ENCODE measurements at regions not wholly inside any gene's neighbourhood (a gene's known extent, or its start where the extent isn't known, plus 50 kb on each side); places are given as distances from the start of the nearest gene placed in this dataset.

DNA sequence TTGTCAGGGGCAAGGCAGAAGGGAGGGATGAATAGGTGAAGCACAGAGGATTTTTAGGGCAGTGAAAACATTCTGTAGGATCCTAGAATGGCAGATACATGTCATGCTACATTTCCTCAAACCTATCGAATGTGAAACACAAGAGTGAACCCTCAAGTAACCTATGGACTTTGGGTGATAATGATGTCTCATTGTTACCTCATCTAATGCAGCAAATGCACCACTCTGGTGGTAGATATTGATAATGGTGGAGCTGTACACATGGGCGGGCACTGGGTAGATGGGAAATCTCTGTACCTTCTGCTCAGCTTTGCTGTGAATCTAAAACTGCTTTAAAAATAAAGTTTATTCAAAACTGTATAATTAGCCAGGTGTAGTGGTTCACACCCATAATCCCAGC lies 95.2 kb upstream of the NCK2 start:
- no peak for DNase-seq

DNA sequence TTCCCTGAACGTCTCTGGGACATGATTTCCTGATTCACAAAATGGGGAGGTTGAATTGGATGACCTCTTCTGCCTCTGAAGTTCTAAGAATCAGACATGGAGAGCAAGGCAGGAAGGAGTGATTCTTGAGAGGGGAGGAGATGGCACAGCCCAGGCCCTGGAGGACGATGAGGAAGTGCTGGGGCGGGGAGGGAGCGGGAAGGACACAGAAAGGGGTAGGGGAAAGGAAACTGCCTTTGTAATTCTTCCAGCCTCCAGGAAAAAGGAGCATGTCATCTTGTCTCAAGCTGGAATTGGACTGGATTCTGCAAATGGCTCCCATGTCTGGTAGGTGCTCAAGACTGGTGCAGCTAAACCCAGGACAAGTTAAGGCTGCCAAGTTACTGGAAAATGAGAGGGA lies 97.0 kb upstream of the NCK2 start:
- DNase-seq: no peak

DNA sequence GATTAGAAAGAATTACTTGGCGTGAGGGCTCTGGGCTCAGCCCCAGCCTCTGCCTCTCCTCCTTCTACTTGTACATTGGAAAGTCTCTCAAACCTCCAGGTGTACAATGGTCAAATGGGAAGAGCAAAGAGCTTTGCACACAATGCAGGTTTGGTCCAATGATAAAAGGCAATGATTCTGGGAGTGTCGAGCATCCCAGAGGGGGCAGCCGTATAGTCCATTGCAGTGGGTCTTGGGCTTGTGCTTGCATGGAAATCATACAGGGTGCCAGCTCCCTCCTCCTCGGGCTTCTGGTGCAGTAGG lies 98.0 kb upstream of the NCK2 start:
- no peak for DNase-seq

DNA sequence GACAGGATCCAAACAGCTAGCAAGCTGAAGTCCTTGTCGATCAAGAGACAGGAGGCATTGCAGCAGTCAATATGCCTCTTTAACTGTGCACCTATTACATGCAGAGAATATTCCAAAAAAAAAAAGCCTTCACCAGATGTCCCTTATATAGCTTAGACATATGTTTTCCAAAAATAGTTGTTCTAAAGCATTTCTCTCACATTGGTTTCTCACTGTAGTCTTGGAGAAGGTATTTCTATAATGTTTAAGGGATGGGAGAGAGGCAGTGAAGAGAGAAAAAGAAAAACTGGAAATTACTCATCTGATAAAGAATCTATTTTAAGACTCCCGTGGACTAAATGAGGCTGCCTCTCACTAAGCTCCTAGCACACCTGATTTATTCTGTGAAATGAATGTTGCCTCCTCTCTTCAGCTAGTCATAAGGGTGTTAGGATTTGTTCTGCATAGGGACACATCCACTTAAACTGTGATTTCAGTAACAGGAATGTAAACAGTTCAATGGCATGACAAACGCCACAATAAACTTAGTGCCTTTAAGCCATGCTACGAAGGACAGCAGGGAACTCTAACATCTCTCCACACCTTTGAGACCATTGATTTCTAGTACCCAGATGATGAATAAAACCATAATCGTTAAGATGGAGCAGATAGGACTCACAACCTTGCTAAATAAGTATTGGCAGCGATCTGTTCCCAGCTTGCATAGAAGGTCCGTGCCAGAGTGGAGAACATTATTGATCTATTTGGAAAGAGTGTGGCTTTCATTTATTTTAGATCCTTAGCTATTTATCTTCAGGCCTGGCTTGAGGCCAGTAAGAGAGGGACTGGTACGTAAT lies 98.6 kb upstream of the NCK2 start:
- no peak for DNase-seq

DNA sequence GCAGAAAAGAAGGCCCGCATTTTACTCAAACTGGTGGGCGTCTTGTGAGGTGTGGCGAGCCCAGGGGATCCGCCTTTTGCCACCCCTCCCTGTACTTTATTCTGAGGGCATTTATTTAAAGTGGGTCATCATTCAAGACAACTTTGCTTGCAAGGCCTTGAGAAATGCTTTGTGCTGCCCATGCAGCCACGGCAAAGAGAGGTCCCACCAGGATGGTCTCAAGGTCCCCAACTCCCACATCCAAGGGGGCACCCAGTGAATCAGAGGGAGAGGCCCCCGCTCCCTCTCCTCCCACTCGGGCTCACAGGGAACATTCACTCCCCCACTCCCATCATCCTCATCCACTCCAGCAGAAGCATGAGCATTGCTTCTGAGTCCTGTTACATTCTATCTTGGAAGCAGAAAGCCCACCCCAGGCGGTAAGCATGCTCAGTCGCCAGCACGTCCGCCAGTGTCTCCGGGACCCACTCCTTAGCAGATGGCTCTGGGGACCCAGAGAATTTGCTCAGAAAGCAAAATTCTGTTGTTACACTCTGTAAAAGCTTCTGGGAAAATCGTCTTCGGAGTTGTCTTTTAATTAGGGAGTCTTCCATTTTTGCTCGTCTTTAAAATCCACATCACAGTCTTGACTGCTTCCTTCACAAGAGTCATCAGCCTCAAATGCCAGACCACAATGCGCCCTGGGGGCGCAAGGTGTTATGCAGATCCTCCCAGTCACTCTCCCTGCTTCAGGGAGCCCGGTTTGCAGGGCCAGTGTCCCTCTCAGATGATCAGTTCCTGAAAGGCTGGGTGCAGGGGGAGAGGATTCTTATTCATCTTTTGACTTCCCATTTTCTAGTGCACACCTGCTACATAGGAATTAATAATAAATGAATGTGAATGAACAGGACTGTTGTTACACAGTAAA lies 99.4 kb upstream of the NCK2 start:
- no peak for DNase-seq

DNA sequence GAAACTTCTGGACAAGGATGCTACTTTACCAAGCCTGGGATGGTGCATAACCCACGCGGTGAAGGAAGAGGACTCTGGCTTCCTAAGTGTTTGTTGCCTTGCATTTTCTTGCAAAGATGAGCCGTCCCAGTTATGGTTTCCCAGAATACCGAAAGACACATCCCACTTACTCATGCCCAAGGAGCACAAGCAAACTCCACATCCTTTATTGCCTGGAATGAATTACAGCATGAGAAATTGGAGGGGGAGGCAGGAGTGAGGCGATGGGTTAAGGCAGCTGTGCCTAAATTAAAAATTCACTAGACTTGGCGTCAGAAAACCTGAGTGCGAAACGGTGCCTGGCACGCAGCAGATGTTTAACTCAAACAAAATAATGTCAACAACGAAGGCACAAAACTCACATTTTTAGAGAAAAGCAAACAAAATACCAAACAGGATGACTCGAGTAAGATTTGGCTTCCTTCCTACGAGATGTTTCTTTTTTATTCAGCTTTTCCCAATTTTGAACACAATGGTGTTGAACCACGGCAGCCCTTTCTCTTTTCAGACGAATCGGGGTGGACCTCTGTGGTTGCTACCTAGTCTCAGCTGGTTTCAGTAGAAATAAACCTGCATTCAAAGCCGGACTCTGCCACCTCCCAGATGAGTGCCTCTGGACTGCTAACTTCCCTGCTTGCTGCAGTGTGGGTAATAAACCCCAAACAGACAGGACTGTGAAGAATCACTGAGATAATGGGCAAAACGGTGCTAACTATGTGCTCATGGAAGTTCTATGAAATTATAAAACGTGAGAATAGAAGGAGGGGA lies 100.3 kb upstream of the NCK2 start:
- DNase-seq: no peak

DNA sequence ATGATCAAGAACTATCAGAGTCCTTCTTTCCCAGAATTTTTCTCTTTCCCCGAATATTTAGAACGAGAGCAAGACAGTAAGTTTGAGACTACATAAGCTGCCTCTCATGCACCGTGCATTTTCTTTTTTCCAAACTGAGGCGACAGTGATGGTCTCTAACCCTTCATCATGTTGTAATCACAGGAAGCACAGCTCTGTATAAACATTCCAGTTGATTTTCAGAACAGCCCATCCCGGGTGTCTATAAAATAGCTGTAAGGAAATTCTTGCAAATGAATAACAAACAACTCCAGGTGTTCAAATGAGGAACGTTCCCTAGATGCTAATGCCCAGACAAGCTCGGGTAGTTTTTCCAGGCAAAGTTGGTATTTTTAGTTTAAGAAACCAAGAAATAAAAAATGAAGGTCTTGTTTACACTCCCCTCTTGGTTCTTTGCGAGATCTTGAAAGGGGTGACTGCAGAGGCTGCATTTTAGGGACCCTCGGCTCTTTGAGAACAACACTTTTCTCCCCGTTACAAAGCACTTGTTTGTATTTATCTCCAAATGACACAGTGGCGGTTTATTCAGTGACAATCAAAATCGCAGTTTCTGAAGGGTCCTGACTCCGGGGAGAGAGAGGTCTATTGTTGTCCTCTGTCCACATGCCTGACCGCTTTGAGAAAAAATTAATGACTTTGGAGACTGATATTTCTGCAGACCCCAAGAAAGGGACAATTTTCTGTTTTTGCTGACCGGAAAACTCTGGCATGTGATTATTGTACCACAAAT lies 101.1 kb upstream of the NCK2 start:
- DNase-seq: no peak

DNA sequence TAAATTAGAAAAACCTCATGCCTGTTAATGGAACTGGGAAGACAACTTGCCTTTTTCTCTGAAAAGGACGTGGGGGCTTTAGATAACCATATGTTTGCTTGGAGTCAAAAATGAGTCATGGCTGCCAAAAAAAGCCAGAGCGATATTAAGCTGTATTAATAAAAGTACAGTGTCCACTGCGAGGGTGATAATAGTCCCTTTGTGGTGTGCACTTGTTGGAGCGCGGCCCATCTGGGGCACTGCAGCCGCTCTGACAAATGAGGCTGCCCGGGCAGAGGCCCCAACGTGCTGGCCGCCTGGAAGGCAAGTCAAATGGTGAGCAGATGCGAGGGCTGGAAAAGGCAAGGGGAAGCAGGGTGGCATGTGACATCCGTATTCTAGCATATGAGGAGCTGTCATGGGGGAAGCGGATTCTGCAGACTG lies 103.3 kb upstream of the NCK2 start:
- no peak for DNase-seq

DNA sequence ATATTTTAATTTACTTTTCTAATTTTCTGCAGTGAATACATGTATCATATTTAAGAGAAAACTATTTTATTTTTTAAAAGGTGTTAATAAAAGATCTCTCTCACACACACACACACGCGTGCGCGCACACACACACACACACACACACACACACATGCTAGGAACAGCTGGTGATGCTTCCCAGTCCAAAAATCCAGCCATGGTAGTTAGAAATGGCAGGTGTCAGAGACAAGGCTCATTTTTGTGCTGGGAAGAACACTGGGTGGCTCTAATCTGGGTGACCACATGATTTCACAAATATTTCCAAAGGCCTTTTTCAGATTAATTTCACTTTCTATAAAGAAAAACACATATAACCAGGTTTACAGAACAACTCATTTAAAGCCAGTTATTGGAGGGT lies 104.5 kb upstream of the NCK2 start:
- no peak for DNase-seq

DNA sequence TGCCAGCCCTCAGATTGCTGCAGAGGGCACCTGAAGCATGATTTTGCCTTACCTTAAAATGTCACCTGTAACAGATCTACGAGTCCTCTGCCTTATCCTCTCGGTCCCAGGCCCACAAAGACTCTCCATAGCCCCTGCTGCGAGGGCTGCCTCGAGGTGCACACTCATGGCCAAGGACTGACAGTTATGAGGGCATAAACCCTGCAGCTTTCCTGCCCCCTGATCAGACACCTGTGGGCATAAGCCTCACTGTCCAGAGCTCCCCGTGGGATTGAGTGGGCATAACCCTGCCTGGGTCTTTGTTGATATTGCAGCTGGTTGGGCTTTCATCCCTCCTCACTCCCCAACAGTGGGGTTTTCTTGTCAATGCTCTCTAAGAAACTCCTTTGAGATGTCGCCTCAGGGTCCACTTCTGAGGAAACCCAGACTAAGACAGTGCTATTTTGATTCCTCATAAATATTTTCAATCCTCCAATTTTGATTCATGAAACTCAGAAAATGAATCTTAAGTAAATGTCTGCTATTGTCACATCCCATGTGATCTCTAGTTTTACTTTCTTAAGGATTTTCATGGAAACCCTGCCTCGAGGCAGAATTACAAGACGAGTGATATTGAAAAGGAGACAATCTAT lies 108.5 kb upstream of the NCK2 start:
- DNase-seq: no peak

DNA sequence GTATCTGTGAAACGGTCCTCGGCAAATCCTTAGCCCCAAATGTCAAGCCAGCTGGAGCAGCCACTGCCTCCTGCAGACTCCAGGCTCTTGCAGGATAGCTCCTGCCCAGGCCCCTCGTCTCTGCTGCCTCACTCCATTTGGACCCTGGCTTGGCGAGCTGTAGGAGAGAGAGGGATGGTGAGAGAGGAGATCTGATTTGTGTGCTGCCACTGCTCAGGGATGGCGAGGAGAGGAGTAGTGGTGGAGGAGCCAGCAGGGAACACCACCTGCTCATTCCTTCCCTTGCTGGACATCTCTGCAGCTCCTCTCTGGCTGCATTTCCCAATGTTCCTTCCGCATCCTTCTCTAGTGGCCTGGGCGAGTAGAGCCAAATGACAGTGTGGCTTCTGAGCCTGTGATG lies 109.1 kb upstream of the NCK2 start:
- DNase-seq: no peak

DNA sequence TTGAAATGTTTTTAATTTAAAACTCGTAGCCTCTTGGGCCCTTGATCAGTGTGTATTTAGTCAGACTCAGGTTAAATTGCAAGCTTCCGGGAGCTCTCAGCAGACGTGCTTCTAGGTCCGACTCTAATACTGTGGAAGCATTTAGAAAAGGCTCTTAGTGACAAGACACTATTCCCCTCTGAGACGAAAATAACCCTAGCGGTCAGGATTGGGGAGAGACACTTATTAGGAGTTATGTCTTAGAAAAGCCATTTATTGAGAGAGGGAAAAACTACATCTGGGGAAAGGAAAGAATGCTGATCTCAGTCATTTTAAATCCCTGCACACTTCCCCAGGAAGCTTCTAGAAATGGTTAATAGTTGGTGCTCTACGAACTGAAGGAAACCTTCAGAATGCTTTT lies 110.5 kb upstream of the NCK2 start:
- no peak for DNase-seq

DNA sequence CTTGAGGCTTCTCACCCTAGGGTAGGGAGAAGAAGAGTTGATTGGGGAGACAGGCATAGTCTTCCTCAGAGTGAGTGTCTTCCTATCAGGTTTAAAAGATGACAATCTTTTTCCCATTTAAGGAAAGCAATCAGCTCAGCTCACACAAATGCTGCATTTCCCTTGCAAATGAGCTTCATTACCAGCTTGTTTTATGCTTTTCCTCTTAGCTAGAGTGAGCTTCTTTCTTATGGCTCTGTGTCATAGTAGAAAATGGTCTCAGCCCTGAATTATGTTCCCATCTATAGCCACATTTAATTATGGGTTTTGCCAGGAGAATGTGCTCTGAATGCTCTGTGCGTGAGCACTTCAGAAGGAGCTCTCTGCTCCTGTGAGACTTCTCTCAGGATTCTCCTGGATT lies 112.8 kb upstream of the NCK2 start:
- no peak for DNase-seq

DNA sequence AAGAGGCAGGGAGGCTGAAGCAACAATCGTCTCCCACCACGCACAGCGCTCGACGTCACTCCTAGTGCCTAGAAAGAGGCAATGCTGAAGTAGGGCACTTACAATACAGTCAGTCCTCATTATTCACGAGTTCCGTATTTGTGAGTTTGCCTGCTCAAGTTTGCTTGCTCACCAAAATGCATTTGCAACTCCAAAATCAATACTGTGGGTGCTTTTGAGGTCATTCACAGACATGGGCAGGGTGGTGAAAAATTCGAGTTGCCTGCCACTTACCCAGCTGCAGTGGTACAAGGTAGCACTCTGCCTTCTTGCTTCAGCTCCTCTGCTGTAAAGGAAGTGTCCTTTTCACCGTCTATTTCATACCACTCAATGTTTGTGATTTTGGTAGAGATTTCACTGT lies 113.7 kb upstream of the NCK2 start:
- no peak for DNase-seq

DNA sequence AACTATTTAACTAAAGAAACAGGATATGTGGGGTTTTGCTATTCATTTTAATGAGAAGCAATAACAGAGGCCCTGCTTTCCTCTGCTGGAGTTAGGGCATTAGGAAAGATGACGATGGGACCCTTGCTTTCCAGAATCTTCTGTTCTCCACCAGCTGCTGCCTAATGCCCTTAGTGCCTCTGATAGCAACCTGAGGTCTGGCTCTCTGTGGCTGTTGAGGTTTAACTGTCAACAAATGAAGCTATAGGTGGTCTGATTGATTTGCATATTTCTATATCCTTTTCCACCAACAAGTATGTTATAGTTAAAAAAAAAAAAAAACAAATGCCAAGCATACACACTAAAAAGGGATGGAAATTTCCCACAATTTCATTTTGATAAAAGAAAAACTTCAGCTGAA lies 115.1 kb upstream of the NCK2 start:
- no peak for DNase-seq

DNA sequence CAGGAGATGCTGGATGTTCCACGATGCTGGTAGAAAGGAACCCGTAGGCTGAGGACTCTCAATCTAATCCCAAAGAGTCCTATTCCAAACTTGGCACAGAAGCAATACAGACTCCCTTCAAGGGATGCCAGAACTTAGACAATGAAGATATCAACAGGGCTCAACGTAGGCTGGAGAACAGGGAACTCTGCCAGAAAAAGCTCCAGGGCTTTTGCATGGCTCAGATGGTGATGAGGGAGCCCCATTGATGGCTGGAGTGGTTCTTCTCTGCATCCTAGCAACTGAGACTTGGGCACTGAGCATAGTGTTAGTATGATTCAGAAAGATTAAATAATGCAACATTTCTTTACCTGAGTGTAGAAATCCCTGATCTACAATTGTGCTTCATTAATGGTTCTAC lies 117.2 kb upstream of the NCK2 start:
- no peak for DNase-seq

DNA sequence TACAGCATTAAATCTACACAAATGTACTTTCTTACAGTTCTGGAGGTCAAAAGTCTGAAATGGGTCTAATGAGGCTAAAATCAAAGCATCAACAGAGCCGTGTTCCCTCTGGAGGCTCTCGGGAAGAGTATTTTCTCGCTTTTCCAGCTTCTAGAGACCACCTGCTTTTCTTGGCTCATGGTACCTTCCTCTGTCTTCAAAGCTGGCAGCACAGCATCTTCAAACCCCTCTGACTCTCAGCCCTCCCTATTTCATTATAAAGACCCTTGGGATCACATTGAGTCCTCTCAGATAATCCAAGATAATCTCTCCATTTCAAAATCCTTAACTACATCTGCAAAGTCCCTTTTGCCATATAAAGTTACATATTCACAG lies 117.8 kb upstream of the NCK2 start:
- no peak for DNase-seq

DNA sequence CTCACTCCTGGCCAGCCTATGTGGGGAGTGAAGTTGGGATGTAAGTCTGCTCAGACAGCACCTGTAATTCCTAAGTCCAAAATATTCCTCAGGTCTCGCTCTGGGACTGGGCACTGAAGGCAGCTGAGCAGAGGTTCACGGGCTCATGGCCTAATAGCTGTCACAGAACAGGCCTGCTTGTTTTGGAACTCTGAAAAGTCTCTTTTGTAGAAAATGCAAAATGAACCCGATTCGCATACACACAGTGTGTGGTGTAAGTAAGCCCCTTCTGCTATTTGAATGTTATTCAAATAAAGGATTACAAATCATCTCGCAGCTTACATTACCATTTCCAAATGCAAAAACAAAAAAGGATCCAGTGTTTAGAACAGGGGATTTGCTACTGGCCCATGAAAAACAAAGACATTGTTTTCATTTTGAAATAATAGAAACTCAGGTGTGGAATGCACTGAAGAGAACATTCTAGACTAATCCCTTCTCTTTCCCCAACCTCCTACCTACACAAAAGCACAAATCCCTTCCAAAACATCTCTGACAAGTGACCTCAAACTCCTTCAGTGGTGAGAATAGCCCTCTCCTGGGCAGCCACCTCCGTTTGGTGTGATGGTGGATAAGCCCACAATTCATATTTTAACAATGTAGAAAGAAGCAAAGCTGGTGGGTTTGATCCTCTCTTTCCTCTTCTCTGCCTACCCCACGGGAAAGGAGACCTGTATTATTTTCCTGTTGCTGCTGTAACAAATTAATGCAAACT lies 118.3 kb upstream of the NCK2 start:
- no peak for DNase-seq

DNA sequence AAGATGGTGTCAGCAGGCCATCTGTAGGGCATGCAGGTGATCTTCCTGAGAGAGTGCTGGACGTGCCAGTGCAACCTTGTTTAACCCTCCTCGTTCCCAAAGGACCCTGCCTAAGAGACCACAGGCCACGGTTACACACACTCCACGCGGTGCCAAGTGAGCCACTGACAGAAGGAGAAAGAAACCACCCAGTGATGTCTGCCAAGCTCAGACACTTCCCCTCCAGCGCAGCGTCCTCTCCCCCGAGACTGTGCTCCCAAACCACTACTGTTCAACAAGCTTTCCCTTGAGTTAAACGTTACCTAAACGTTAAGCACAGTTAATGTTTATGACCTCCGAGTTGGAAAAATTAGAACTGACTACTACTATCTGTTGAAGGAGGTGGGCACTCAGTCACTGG lies 119.1 kb upstream of the NCK2 start:
- DNase-seq: no peak

DNA sequence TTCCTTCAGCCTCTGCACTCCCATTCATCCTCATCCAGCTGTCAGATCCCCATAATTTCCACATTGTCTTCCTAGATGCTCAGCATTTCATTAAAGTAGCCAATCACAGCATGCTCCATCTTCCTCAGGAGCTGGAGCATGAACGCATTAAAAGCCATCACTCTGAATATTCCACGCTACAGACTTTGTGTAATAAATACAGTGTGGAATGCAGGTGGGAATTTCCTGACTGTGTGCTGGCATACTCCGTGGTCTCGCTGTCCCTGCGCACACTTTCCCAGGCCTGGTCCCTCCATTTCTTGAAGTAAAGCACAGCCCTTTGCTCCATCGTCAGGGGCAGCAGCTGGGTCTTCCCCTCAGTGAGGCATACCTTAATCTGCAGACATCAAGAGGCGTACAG lies 123.7 kb upstream of the NCK2 start:
- DNase-seq: no peak

DNA sequence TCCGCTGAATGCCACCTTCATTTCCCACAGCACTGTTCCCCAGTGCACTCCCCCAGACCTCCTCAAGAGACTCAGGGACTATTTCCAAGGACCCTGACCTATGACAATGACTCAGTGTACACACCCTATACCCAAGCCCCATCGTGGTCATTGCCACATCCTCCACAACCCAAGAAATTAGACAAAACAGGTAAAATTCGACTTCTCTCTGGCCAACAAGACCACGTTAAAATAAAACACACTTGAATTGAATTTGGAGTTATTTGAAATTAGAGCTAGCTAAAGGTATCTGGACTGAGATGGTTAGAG lies 126.4 kb upstream of the NCK2 start:
- no peak for DNase-seq
